HG03025 (cell line): ENCODE measurements at regions not wholly inside any gene's neighbourhood (a gene's known extent, or its start where the extent isn't known, plus 50 kb on each side); places are given as distances from the start of the nearest gene placed in this dataset.
"Not testable (repeated sequence)": the region's sequence is repeated elsewhere in the genome, so short reads cannot be mapped to it uniquely, and the experiment has no call there.

Source experiments
- ATAC-seq: cut with Tn5 transposase; IDR thresholded peaks from one replicate; pipeline ENCODE4 v1.9.1; 2021; ENCODE audit warnings: mild to moderate bottlenecking, moderate library complexity; ENCODE audit not compliant: unreplicated experiment, low FRiP score

- no peak for ATAC-seq
These were observed 392.6 kb upstream of the TPM1 start for GRCh38 chr15:62649793-62650420.

GRCh38 chr15:62653122-62653521 lies 389.4 kb upstream of the TPM1 start:
- ATAC-seq = no peak

- no peak for ATAC-seq
These were observed 386.5 kb upstream of the TPM1 start for GRCh38 chr15:62656071-62656470.

DNA sequence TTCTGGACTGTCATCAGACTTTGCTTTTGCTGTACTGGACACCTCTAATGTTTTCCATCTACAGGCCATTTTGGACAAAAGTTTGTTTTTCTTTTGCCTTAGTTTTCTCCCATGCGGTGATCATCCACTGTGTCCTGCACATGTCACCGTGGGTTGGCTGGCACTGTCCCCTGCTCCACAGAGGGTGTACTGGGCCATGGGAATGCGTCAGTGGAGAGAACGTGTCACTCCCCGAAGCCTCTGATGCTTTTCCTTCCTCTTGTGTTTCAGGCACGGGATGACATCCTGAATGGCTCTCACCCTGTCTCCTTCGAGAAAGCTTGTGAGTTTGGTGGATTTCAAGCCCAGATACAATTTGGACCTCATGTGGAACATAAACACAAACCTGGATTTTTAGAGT lies 385.0 kb upstream of the TPM1 start:
- ATAC-seq = not testable (repeated sequence)

GRCh38 chr15:62658498-62658897 lies 384.0 kb upstream of the TPM1 start:
- ATAC-seq = no peak

DNA sequence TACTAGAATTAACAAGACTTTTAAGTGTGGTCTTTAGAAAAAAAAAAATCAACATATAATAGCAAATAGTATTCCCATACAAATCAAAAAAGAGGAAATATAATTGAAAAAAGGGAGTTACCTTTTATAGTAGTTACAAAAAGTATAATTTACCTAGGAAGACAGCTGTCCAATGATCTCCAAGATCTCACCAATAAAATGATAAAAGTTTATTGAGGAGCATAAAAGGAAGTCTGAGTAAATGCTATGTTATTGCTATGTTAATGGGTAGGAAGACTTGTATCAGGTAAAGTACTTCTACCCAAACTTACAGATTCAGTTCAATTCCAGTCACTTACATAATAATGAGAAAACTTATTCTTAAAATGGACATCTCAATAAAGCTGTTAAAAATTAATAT lies 379.0 kb upstream of the TPM1 start:
- no peak for ATAC-seq

- no peak for ATAC-seq
These were observed 377.1 kb upstream of the TPM1 start for GRCh38 chr15:62665449-62665848.

DNA sequence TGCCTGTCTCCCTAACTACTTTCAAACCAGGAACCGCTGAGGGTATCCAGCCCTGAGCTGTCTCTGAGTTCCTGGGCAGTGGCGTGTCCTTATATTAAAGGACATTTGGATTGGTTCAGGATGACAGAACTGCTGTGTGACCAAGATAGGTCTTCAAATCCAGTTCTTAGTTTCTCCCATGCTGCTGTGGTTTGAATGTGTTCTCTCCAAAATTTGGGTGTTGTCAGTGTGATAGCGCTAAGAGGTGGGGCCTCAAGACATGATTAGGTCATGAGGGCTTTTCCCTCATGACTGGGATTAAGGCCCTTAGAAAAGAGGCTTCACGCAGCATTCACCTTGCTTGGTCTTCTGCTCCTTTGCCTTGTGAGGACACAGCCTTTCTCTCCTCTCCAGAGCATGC lies 376.5 kb upstream of the TPM1 start:
- ATAC-seq = no peak

DNA sequence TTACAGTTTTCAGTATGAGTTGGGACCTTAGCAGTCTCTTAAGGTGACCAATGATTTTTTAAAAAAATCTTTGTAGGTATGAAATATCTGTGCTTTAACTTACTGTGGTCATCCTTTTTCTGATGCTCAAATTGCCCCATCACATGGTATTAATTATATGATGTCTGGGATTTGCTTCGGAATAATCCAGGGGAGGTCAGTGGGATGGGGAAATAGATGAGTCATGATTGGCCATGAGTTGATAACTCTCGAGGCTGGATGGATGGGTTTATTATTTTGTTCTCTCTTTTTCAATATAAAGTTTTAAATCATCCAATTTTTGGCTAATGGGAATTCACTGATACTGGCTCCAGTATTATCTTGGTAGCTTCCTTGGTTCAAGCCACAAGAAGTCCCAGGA lies 370.3 kb upstream of the TPM1 start:
- no peak for ATAC-seq

DNA sequence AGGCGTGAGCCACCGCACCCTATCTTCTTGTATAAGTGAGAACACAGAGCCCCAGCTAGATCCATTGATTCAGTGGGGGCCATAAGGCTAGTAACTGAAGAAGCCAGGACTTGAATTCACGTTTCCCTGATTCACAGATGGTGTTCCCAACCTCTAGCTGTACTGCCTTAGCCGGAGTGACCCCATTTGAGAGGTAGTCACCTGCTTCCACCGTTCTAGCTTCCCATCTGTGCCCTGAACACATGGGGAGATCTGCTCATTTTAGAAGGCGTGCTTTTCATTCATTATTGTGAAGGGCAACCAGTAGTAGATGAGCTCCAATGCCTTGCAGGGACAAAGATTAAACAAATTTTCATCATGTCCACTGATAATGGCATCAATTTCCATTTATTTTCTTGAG lies 365.7 kb upstream of the TPM1 start:
- ATAC-seq = no peak

DNA sequence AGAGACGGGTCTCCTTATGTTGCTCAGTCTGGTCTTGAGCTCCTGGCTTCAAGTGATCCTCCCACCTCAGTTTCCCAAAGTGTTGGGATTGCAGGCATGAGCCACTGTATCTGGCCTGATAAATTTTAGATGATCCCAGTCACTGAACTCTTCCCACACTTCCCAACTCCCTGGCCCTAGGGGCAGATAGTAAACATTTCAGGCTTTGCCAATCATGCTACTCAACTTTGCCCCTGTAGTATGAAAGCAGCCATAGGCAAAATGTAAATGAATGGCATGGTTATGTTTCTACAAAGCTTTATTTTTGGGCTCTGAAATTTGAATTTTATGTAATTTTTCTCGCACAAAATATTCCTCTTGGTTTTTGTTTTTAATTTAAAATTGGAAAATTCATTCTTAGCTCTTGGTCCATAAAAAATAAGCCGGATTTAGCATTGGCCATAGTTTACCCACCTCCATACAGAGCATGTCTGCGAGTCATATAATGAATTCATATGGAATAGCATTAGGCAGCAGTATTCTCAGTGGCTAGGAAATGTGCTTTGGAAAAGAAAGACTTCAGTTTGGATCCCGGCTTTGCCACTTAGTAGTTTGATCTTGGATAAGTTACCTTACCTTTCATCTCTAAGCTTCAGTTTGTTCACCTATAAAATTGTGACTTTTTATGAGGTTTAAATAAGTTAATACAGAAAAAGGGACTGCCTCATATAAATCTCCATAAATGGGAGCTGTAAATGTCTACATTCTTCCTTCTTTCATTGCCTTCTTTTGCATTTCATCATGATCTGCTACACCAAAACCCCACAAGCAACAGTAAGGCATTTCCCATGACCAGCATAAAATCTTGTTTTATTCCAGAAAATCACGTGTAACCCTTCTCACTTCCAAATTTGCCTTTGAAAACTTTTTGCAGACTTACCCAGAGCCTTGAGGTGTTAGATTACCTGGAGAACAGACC lies 360.3 kb upstream of the TPM1 start:
- ATAC-seq = no peak

GRCh38 chr15:62683192-62683591 lies 359.4 kb upstream of the TPM1 start:
- not testable (repeated sequence) for ATAC-seq

- no peak for ATAC-seq
These were observed 358.3 kb upstream of the TPM1 start for GRCh38 chr15:62684123-62684808.

- no peak for ATAC-seq
These were observed 351.5 kb upstream of the TPM1 start for GRCh38 chr15:62691008-62691407.

- no peak for ATAC-seq
These were observed 344.9 kb upstream of the TPM1 start for GRCh38 chr15:62697636-62698035.

DNA sequence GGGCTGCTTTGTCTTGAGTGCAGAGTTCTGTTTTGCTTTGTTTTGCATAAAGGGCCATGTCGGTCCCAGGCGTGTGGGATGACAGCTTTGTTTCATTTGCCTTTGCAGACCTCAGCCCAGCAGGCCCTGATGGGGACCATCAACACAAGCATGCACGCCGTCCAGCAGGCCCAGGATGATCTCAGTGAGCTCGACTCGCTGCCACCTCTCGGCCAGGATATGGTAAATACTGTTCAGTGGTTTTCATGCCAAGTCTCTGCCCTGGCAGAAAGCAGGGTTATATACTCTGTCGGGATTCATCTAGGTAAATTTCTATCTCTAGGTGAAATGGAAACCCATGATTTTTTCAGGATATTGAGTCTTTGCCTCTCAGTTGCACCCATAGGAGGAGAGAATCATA lies 343.9 kb upstream of the TPM1 start:
- ATAC-seq = no peak

- no peak for ATAC-seq
These were observed 336.2 kb upstream of the TPM1 start for GRCh38 chr15:62706317-62706716.

DNA sequence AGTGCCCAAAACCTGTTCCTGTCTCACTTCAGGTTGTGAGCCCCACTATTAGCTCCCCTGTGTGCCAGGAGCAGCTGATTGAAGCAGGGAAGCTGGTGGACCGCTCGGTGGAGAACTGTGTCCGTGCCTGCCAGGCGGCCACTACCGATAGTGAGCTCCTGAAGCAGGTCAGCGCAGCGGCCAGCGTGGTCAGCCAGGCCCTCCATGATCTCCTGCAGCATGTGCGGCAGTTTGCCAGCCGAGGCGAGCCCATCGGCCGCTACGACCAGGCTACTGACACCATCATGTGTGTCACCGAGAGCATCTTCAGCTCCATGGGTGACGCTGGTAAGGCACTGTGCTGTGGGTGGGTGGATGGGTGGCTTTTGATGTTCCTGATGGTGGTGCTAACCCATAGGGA lies 334.1 kb upstream of the TPM1 start:
- no peak for ATAC-seq

GRCh38 chr15:62709261-62709660 lies 333.3 kb upstream of the TPM1 start:
- no peak for ATAC-seq

DNA sequence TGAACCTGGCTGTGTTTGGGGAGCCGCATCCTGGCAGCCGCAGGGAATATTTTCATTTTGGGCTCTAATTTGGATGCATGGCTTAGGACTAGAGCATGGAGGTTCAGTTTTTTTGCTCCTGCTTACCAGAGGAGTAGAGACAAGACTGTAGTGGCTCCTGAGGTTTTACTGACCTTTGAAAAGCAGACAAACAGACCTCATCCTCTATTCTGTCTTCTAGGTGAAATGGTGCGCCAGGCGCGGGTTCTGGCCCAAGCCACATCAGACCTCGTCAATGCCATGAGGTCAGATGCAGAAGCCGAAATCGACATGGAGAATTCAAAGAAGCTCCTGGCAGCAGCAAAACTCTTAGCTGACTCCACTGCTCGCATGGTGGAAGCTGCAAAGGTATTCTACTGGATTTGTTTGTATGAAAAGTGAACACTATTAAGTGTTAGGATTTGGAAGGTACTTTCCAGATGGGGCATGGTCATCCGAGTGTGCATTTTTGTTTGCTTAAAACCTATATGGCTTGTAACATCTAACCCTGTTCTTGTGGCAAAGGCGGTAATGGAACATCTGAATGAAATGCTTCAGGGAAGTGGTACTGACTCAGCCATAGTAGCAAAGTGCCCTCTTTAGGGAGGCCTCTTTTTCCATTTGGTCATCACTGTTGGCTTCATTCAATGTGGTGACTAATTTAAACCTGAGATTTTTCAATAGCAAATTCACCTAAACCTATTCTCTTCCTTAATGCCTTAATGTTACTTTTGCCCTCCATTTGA lies 330.7 kb upstream of the TPM1 start:
- no peak for ATAC-seq

GRCh38 chr15:62712455-62712839 lies 330.1 kb upstream of the TPM1 start:
- no peak for ATAC-seq
